H1 (cell line): ENCODE measurements at regions not wholly inside any gene's neighbourhood (a gene's known extent, or its start where the extent isn't known, plus 50 kb on each side); places are given as distances from the start of the nearest gene placed in this dataset.
"Not testable (repeated sequence)": the region's sequence is repeated elsewhere in the genome, so short reads cannot be mapped to it uniquely, and the experiment has no call there.

Experiments
- CTCF ChIA-PET: fragments of 300-600 bp; sonication (Branson Sonifier 250); formaldehyde crosslinking; loops from one replicate; lab custom pipeline; 2021; ENCODE audit not compliant: partially characterized antibody; lab: Charles Lee
- POLR2A ChIA-PET: fragments of 300-600 bp; sonication (Branson Sonifier 250); formaldehyde crosslinking; loops from one replicate; lab custom pipeline; 2021; ENCODE audit warnings: inconsistent platforms; ENCODE audit not compliant: partially characterized antibody; lab: Charles Lee
- DNase-seq, 2 experiments: peaks; one replicate each; pipeline versions ENCODE4 v3.0.0 to v3.0.0-alpha.2; 2010 to 2022; ENCODE audit warnings: low spot score in 2 of 2, low read depth in 1 of 2, mixed read lengths in 1 of 2
- FAIRE-seq: peaks from 2 replicates; lab custom pipeline; 2011; peaks lifted over from hg19 to GRCh38; lab: Jason Lieb, UNC
- H2AFZ ChIP-seq: 2 replicates; pipeline ENCODE4 v1.8.1; 2012; ENCODE audit warnings: low read length, inconsistent platforms
- H2AK5ac ChIP-seq: 2 replicates; pipeline ENCODE4 v1.6.1; 2013; ENCODE audit warnings: low read depth, low read length
- H2BK120ac ChIP-seq: replicated peaks from 2 replicates; pipeline ENCODE3; 2013; ENCODE audit warnings: low read depth, low read length, inconsistent platforms
- H2BK12ac ChIP-seq: 2 replicates; pipeline ENCODE4 v1.6.1; 2013; ENCODE audit warnings: low read depth, low read length
- H2BK15ac ChIP-seq: 2 replicates; pipeline ENCODE4 v1.6.1; 2013; ENCODE audit warnings: low read length
- H2BK20ac ChIP-seq: 2 replicates; pipeline ENCODE4 v1.6.1; 2013; ENCODE audit warnings: low read length
- H2BK5ac ChIP-seq: 2 replicates; pipeline ENCODE4 v1.6.1; 2013; ENCODE audit warnings: low read depth, low read length
- H3K14ac ChIP-seq: 2 replicates; pipeline ENCODE4 v1.6.1; 2013; ENCODE audit warnings: inconsistent platforms; ENCODE audit not compliant: insufficient read length
- H3K18ac ChIP-seq: 2 replicates; pipeline ENCODE4 v1.6.1; 2013; ENCODE audit warnings: low read length; ENCODE audit errors: extremely low read depth
- H3K23ac ChIP-seq: 2 replicates; pipeline ENCODE4 v1.6.1; 2013; ENCODE audit warnings: inconsistent platforms; ENCODE audit not compliant: insufficient read length
- H3K23me2 ChIP-seq: 2 replicates; pipeline ENCODE4 v1.6.1; 2013; ENCODE audit warnings: low read depth, low read length
- H3K27ac ChIP-seq: 2 replicates; pipeline ENCODE4 v1.6.1; 2011; ENCODE audit warnings: low read depth, low read length, inconsistent platforms
- H3K27me3 ChIP-seq, 4 experiments: replicated peaks in 1 of 4; 1 replicate in 1 of 4; 2 replicates in 3 of 4; pipeline versions ENCODE4 v1.6.1 to v1.8.1; 2011 to 2013; ENCODE audit warnings: low read length in 3 of 4, mild to moderate bottlenecking in 3 of 4, inconsistent platforms in 2 of 4, mixed read lengths in 2 of 4, moderate library complexity in 1 of 4; ENCODE audit not compliant: control insufficient read depth in 3 of 4, insufficient read depth in 3 of 4; ENCODE audit errors: extremely low read depth in 1 of 4
- H3K36me3 ChIP-seq, 4 experiments: 2 replicates each; pipeline versions ENCODE4 v1.6.1 to v1.8.1; 2011 to 2013; ENCODE audit warnings: mild to moderate bottlenecking in 4 of 4, low read length in 3 of 4, moderate library complexity in 2 of 4, control low read depth in 1 of 4, inconsistent platforms in 1 of 4; ENCODE audit not compliant: insufficient read depth in 4 of 4, control insufficient read depth in 2 of 4
- H3K4ac ChIP-seq: replicated peaks from 2 replicates; pipeline ENCODE3; 2013; ENCODE audit warnings: low read length, low read depth, mixed read lengths, inconsistent platforms; ENCODE audit not compliant: insufficient read length
- H3K4me1 ChIP-seq, 4 experiments: replicated peaks in 1 of 4; 1 replicate in 1 of 4; 2 replicates in 3 of 4; pipeline versions ENCODE4 v1.6.1 to v1.8.1; 2011 to 2013; ENCODE audit warnings: low read length in 3 of 4, inconsistent platforms in 2 of 4, mixed read lengths in 1 of 4; ENCODE audit not compliant: insufficient read depth in 4 of 4, control insufficient read depth in 3 of 4
- H3K4me2 ChIP-seq, 2 experiments: 2 replicates each; pipeline versions ENCODE4 v1.6.1 to v1.8.1; 2011 to 2013; ENCODE audit warnings: low read depth in 2 of 2, low read length in 2 of 2, control low read depth in 1 of 2, inconsistent platforms in 1 of 2, mild to moderate bottlenecking in 1 of 2; ENCODE audit not compliant: insufficient read depth in 1 of 2
- H3K4me3 ChIP-seq, 4 experiments: fragments of 200-600, 300-600 bp in 1 of 4; sonication (generic), shearing (Covaris generic), sonication (Bioruptor Twin) in 1 of 4; 2 replicates each; pipeline versions ENCODE4 v1.5.1 to v1.8.1; 2011 to 2016; ENCODE audit warnings: low read length in 4 of 4, low read depth in 3 of 4, control low read depth in 2 of 4, inconsistent platforms in 2 of 4, mild to moderate bottlenecking in 2 of 4, mixed read lengths in 1 of 4, moderate library complexity in 1 of 4; ENCODE audit not compliant: insufficient read depth in 2 of 4; ENCODE audit errors: extremely low read depth in 1 of 4
- H3K56ac ChIP-seq: replicated peaks from 2 replicates; pipeline ENCODE3; 2013; ENCODE audit warnings: low read depth, mild to moderate bottlenecking, mixed read lengths, low read length, inconsistent platforms; ENCODE audit not compliant: insufficient read length
- H3K79me1 ChIP-seq: 2 replicates; pipeline ENCODE4 v1.6.1; 2013; ENCODE audit warnings: low read depth, low read length, control low read depth
- H3K79me2 ChIP-seq, 2 experiments: 2 replicates each; pipeline versions ENCODE4 v1.6.1 to v1.8.1; 2012 to 2013; ENCODE audit warnings: low read length in 2 of 2, mild to moderate bottlenecking in 2 of 2, inconsistent platforms in 1 of 2; ENCODE audit not compliant: insufficient read depth in 2 of 2, control insufficient read depth in 1 of 2
- H3K9ac ChIP-seq, 4 experiments: replicated peaks in 1 of 4; 1 replicate in 1 of 4; 2 replicates in 3 of 4; pipeline versions ENCODE4 v1.6.1 to v1.8.1; 2011 to 2013; ENCODE audit warnings: low read depth in 3 of 4, low read length in 3 of 4, control low read depth in 2 of 4, mild to moderate bottlenecking in 2 of 4, moderate library complexity in 2 of 4, inconsistent platforms in 1 of 4; ENCODE audit errors: extremely low read depth in 1 of 4
- H3K9me3 ChIP-seq, 2 experiments: 2 replicates each; pipeline versions ENCODE4 v1.6.1 to v1.8.1; 2012 to 2013; ENCODE audit warnings: mild to moderate bottlenecking in 2 of 2, moderate library complexity in 2 of 2, control low read depth in 1 of 2, inconsistent platforms in 1 of 2, low read depth in 1 of 2, low read length in 1 of 2, mixed read lengths in 1 of 2; ENCODE audit not compliant: insufficient read depth in 2 of 2
- H4K20me1 ChIP-seq, 2 experiments: replicated peaks in 1 of 2; 2 replicates each; pipeline versions ENCODE3 to v1.8.1; 2011 to 2013; ENCODE audit warnings: inconsistent platforms in 2 of 2, low read length in 2 of 2, mild to moderate bottlenecking in 1 of 2; ENCODE audit not compliant: insufficient read depth in 2 of 2, control insufficient read depth in 1 of 2
- H4K5ac ChIP-seq: 2 replicates; pipeline ENCODE4 v1.6.1; 2013; ENCODE audit warnings: low read length, low read depth, mixed read lengths, inconsistent platforms; ENCODE audit not compliant: insufficient read length
- H4K8ac ChIP-seq: 2 replicates; pipeline ENCODE4 v1.8.0; 2013; ENCODE audit warnings: mild to moderate bottlenecking, moderate library complexity, low read length, inconsistent platforms; ENCODE audit not compliant: insufficient read depth; ENCODE audit errors: extremely low read depth
- H4K91ac ChIP-seq: replicated peaks from 2 replicates; pipeline ENCODE3; 2013; ENCODE audit warnings: low read length, mixed read lengths, inconsistent platforms; ENCODE audit not compliant: insufficient read length
- WGBS, 2 experiments: shearing (Covaris generic) in 1 of 2; methylation state at CpG; one replicate each; pipeline versions ENCODE4 v1.1.6 to v1.1.7; 2013 to 2015; ENCODE audit warnings: low lambda C conversion rate in 2 of 2, mixed read lengths in 2 of 2, inconsistent platforms in 1 of 2, low coverage in 1 of 2, missing lambda C conversion rate in 1 of 2; ENCODE audit not compliant: insufficient replicate concordance in 2 of 2, insufficient coverage in 1 of 2, insufficient read length in 1 of 2; ENCODE audit errors: extremely low coverage in 1 of 2, missing lambda C conversion rate in 1 of 2; 5-methylcytosine and 5-hydroxymethylcytosine counted together

DNA sequence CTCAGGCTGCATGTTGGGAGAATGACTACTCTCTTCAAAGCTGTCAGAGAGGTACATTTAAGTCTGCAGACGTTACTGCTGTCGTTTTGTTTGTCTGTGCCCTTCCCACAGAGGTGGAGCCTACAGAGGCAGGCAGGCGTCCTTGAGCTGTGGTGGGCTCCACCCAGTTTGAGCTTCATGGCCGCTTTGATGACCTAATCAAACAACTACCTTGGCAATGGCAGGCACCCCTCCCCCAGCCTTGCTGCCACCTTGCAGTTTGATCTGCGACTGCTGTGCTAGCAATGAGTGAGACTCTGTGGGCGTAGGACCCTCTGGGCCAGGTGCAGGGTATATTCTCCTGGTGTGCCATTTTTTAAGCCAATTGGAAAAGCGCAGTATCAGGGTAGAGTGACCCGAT lies 71.6 kb downstream of the UBQLN2 start:
- H4K8ac ChIP-seq, H3K36me3 ChIP-seq, H2BK15ac ChIP-seq, H3K23ac ChIP-seq, H2AK5ac ChIP-seq, H3K27me3 ChIP-seq, H4K20me1 ChIP-seq, H3K23me2 ChIP-seq, H3K56ac ChIP-seq, DNase-seq, H3K4me2 ChIP-seq, H3K9me3 ChIP-seq, H3K4me3 ChIP-seq, H2BK12ac ChIP-seq, H3K18ac ChIP-seq, H3K9ac ChIP-seq, FAIRE-seq, CTCF ChIA-PET, H3K4me1 ChIP-seq, H4K91ac ChIP-seq, POLR2A ChIA-PET, H2BK20ac ChIP-seq, H3K4ac ChIP-seq, H3K14ac ChIP-seq, H2BK120ac ChIP-seq, H4K5ac ChIP-seq, H3K79me1 ChIP-seq, H3K79me2 ChIP-seq, H2AFZ ChIP-seq, H3K27ac ChIP-seq, H2BK5ac ChIP-seq: not testable (repeated sequence)
- 87% methylated on average over 3 of the region's 8 CpGs; no CpG with 5 or more reads in 1 of the 2 experiments for WGBS, 2 experiments
